Hematopoietic multipotent progenitor cell treated with erythropoietin and hydrocortisone succinate and interleukin-3 and kit ligand, for 4 days (in vitro differentiated cells): ENCODE measurements at regions not wholly inside any gene's neighbourhood (a gene's known extent, or its start where the extent isn't known, plus 50 kb on each side); places are given as distances from the start of the nearest gene placed in this dataset.
A peak's percentile ranks its signal among the peaks of the same experiment; 100 is the strongest.
"Not testable (repeated sequence)": the region's sequence is repeated elsewhere in the genome, so short reads cannot be mapped to it uniquely, and the experiment has no call there.

Experiments
- DNase-seq: peaks from one replicate; pipeline ENCODE4 v3.0.0-alpha.2; 2015

DNA sequence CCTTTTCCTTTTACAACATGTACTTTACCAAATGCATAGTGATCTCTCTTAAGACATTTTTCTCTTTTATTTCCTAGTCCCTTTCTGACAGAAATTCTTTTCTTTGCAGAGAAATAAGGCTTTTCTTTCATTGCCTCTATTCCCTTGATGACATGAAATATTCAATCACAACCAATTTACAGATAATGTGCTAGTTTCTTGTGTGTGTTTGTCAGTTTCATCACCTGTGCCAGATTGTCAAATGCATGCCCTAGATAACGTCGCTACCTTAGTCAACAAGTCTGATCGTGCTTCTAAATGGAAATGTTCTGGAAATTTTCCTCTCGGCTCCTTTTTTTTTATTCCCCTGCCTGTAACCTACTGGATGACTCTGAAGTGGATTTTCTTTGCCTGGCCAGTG lies 478.1 kb downstream of the KLF5 start:
- no peak for DNase-seq

DNA sequence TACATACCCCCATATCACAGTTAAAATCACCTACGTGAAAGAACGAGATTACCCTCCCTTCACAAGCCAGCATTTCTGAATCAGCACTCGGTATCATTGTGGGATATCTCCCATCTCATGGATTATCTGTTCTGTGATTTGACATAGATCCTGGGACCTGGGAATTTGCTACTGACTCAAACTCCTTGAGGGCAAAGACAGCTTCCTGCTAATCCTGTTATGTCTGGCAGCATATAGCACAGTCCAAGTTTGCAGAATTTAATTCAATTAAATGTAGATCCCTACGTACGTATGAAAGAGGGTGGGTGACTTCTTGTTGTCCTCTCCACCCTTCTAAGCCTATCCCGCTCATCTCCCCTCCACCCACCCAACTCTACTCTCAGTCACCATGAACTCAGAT lies 476.5 kb downstream of the KLF5 start:
- DNase-seq: no peak

DNA sequence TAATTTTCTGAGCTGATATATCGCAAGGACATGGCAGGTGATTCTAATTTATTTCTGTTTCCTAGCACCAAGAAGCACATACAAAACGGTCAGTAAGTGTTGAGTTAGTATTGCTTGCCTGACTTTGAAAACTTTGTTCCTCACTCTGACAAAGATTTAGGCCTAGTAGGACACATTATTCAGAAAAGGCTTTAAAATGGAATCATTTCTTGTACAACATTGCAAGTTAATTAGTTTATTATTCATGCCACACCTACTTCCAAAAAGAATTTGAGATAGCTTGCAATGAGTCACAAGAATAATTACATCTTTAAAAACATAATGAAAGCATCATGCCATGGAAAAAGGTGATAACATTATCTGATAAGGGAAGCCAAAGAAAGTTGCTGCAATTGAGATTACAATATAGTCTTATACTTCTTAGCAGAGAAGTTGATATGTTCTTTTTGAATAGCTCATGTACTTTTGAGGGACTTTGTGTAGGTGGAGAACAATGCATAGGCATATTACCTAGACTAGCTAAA lies 474.2 kb downstream of the KLF5 start:
- DNase-seq: peak; percentile 13

GRCh38 chr13:73532582-73532981 lies 473.8 kb downstream of the KLF5 start:
- no peak for DNase-seq

- peak; percentile 19 for DNase-seq
Measured at GRCh38 chr13:73531014-73531413, 472.2 kb downstream of the KLF5 start.

- DNase-seq: no peak
Measured at GRCh38 chr13:73522937-73523336, 464.1 kb downstream of the KLF5 start.

DNA sequence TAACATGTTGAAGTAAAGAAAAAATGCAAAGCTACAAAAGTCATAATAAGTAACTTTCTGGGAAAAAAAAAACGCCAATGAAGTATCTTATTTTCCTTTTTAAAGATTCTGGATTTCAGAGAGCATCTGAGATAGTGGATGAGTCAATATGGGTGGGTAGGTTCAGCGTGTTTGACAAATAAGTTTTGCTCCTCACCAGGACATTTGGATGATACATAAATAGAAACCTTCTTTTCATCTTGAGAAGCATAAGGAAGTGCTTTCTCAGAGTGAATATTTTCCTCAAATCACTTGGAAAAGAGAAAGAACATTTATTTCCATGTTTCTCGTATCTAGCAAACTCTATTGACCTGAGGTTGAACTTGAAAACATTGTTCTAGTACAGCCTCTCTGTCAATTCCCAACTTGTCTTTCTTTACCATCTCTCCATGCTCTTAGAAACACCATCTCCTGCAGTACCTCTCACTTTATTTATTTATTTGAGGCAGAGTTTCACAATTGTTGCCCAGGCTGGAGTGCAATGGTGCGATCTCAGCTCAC lies 463.2 kb downstream of the KLF5 start:
- no peak for DNase-seq

GRCh38 chr13:73521290-73521624 lies 462.5 kb downstream of the KLF5 start:
- DNase-seq: no peak

DNA sequence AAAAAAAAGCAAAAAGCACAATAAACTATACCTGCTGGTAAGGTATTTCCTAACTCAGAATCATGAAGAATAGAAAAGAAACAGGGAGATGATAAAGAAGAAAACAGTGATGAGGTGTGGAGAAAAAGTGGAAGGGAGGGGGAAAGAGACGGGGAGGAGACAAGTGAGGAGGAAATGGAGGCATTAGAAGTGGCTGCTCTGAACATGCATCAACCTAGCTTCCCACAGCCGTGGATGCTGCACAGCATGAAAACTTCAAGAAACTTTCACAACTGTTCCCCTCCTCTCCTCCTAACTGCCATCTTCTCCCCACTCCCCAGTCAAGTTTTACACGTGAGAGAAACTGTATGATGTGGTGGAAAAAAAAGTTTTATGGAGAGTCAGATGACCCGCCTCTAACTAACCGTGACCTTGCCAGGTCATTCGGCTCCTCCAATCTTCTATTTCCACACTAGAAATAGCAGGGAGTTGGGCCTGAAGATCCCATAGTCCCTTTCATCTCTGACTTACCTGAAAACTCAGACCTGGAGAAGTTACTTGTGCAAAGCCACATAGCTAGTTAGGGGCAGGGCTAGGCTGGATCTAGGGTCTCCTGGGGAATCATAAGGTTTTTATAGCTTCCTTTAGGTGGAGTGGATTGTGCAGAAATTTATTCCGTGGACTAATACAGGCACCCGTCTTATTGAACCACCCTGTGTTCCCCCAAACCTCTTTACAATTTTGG lies 461.9 kb downstream of the KLF5 start:
- DNase-seq: no peak

GRCh38 chr13:73520135-73520534 lies 461.3 kb downstream of the KLF5 start:
- not testable (repeated sequence) for DNase-seq

DNA sequence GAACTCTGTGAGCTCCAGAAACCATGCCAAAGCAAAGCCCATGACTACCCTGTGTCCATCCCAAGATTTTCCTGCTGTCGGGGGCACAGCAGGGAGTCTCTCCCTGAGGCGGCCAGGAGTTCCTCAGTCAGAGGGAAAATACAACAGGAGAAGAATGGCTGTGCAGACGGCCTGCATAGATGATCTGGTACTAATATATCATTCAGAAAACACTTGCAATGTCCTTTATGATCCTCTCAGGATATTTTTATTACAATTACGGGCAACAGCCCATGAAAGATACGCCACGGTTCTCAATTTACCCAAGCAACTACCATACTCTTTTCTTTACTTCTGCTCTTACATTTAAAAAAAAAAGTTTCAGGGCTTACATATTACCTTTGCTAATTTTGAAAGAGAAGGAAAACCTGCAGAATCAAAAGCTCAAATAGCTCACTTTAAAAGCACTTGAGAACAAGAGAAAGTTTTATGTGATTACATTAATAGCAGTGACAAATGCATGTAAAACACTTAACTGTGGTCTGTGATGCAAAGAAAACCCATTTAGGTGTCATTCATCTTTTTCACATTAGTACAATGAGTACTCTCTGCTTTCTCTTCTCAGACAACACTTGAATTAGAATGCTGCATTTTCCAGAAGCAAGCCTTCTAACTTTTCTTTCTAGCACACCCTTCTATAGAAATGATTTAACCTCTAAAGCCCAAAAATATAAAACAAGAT lies 460.8 kb downstream of the KLF5 start:
- DNase-seq: no peak

GRCh38 chr13:73517766-73518165 lies 459.0 kb downstream of the KLF5 start:
- DNase-seq: no peak

DNA sequence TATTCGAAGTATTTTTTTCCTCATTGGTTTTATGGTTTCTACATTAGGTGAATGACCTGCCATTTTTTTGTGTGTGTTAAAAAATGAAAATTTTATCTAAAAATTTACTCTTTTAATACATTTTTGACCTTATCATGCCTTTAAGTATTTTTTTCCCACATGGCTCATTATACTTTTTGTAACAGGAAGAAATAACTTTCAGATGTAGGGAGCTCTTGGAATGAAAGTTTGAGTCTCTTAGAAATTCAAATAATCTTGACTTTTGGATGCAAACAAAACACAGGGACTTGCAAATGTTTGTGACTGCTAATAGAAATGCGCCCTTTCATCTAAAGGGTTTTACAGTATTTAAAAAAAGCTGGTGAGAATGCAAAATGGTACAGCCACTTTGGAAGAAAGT lies 457.9 kb downstream of the KLF5 start:
- no peak for DNase-seq

DNA sequence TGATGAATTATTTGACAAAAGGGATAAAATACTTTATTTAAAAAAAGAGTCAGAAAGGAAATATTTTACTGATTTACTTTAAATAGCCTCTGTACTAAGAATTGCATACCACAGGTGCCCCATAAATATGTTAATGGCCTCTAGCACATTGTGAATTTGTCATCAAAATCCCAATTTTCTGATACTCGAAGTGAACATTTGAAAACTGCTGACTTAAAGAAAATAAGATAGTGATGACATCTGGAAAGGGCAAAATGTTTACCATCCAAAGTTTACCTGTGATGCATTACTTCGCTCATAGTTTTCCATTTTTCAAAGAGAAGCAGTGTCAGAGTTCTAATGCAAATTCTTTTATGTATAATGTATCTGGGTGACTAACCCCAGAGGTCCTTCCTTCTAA lies 455.4 kb downstream of the KLF5 start:
- no peak for DNase-seq

- DNase-seq: no peak
Measured at GRCh38 chr13:73513751-73514150, 454.9 kb downstream of the KLF5 start.

GRCh38 chr13:73508841-73509240 lies 450.0 kb downstream of the KLF5 start:
- DNase-seq: peak; percentile 30

GRCh38 chr13:73505376-73505890 lies 446.6 kb downstream of the KLF5 start:
- DNase-seq: no peak

GRCh38 chr13:73499695-73500094 lies 440.9 kb downstream of the KLF5 start:
- DNase-seq: no peak

DNA sequence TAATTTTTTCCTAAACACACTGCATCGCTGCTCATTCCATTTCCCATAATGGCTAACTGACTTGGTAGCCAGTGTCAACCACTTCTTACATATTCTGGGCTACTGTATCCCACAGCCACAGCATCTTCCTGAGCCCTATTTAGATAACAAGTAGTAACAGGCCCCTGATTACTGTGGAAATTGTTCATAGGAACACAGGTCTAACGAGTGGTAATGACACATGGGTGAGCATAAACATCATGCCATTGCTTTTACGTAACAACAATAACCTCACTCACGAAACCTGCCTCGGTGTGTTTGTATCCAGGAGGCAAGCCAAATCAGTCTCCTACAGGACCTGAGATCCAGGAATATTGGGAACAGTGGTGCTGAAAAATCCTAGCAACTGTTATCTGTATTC lies 438.6 kb downstream of the KLF5 start:
- no peak for DNase-seq

DNA sequence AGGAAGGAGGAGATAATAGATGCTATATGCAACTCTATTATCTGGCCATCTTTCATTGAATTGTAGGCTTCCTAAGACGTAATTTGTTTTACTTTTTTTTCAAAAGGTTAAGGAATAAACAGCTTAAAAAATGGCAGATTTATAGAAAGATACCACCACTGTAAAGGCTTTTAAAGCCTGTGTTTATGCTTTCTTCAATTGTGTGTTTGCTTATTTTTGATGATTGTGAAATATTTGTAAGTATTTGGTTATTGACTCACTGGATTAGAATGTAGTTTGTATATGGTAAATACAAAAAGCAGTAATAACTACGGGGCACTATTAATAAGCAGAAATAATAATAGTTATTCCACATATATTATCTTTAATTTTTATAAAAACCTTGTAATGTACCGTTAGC lies 437.9 kb downstream of the KLF5 start:
- DNase-seq: no peak

DNA sequence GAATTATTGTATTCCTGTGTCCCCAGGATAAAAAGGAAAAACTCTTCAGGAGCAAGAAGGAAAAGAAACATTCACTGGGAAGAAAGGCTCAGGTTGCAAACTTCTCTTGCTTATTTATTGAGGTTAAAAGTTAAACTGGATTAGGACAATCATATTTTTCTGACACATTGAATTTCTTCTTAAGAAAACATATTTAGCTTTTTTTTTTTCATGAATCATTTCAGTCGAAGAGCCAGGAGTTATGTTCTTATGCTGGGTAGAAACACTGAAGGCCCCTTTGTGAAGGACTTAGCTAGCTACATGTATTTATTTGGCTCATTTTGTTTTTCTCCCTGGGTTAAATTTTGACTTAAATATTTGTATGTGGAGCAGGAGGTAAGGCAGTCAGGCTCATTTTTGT lies 434.0 kb downstream of the KLF5 start:
- DNase-seq: no peak

- no peak for DNase-seq
Measured at GRCh38 chr13:73482556-73482955, 423.8 kb downstream of the KLF5 start.

DNA sequence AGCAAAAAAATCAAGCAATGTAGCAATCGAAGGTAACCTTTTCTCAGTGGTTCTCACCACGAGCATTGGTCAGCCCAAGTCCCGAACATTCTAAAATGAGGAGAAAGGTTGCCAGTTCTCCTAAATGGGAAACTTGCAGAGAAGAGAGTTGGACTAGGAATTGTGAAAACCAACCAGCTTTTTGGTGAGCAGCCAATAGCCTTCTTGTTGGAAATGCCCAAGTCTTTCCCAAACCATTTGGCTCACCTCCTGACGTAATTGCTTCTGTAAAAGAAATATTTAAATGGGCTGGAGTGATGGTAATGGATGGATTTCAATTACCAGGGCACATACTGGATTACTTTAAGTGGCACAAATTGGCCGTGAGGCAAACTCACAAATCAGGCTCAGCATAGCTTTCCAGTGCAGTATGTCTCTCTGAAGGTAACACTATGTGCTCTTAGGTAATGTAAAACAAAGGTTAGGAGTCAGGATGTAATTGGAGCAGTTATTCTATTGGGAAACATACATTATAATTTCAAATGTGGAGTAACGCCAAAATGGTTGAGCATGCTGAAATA lies 423.2 kb downstream of the KLF5 start:
- no peak for DNase-seq
